HEK293 (cell line): ENCODE measurements at regions not wholly inside any gene's neighbourhood (a gene's known extent, or its start where the extent isn't known, plus 50 kb on each side); places are given as distances from the start of the nearest gene placed in this dataset.

Source experiments
- CTCF ChIA-PET: fragments of 350-600 bp; formaldehyde crosslinking; extraction: SDS; loops from one replicate; lab custom pipeline; 2021; ENCODE audit warnings: antibody characterized with exemption; lab: Yijun Ruan, JAX
- POLR2A ChIA-PET: fragments of 300-600 bp; formaldehyde crosslinking; extraction: SDS; loops from one replicate; lab custom pipeline; 2020; ENCODE audit warnings: antibody characterized with exemption, inconsistent platforms; lab: Yijun Ruan, JAX
- H3K27ac ChIP-seq: fragments of 200-500 bp; sonication (Bioruptor generic); 2 replicates; pipeline ENCODE4 v1.5.1; 2014; ENCODE audit warnings: low read depth, low read length, control low read depth, inconsistent platforms; ENCODE audit errors: extremely low read depth
- H3K36me3 ChIP-seq, 2 experiments: fragments of 200-500 bp in 1 of 2; sonication (Bioruptor generic) in 1 of 2; 1 replicate in 1 of 2; 2 replicates in 1 of 2; pipeline ENCODE4 v1.5.1; 2014 to 2017; ENCODE audit warnings: inconsistent platforms in 2 of 2, low read length in 2 of 2; ENCODE audit not compliant: control insufficient read depth in 2 of 2, insufficient read depth in 1 of 2
- H3K4me1 ChIP-seq: fragments of 200-500 bp; sonication (Bioruptor generic); 2 replicates; pipeline ENCODE4 v1.5.1; 2014; ENCODE audit warnings: mild to moderate bottlenecking, low read length, inconsistent platforms; ENCODE audit not compliant: control insufficient read depth, insufficient read depth
- H3K4me3 ChIP-seq: 2 replicates; pipeline ENCODE4 v1.5.1; 2011; ENCODE audit warnings: low read depth, mild to moderate bottlenecking, control low read depth, low read length, moderate library complexity
- H3K9me3 ChIP-seq: fragments of 200-500 bp; sonication (Bioruptor generic); 2 replicates; pipeline ENCODE4 v1.5.1; 2014; ENCODE audit warnings: low read depth, low read length, inconsistent platforms; ENCODE audit not compliant: control insufficient read depth, insufficient read depth
- KLF1 ChIP-seq: fragments of 450-650 bp; formaldehyde crosslinking; IDR thresholded peaks from 2 replicates; pipeline ENCODE4 v1.5.1; 2016; ENCODE audit warnings: missing biosample characterization, missing genetic modification characterization
- MEIS1 ChIP-seq: sonication (generic); formaldehyde crosslinking; IDR thresholded peaks from 2 replicates; pipeline ENCODE4 v1.8.1; 2022; ENCODE audit warnings: missing genetic modification reagents, mild to moderate bottlenecking, borderline replicate concordance
- OSR2 ChIP-seq: fragments of 450-650 bp; formaldehyde crosslinking; IDR thresholded peaks from 2 replicates; pipeline ENCODE4 v1.5.1; 2016; ENCODE audit warnings: missing biosample characterization, missing genetic modification characterization
- PRDM6 ChIP-seq: fragments of 450-650 bp; formaldehyde crosslinking; IDR thresholded peaks from 2 replicates; pipeline ENCODE4 v1.5.1; 2017; ENCODE audit warnings: missing biosample characterization, missing genetic modification characterization
- SP7 ChIP-seq: fragments of 450-650 bp; formaldehyde crosslinking; IDR thresholded peaks from 2 replicates; pipeline ENCODE4 v1.5.1; 2016; ENCODE audit warnings: missing biosample characterization, missing genetic modification characterization
- ZBTB11 ChIP-seq: fragments of 450-650 bp; formaldehyde crosslinking; conservative IDR thresholded peaks from 2 replicates; pipeline ENCODE4 v1.5.1; 2016; ENCODE audit warnings: low read depth, missing biosample characterization, missing genetic modification characterization
- ZBTB8A ChIP-seq: fragments of 450-650 bp; formaldehyde crosslinking; IDR thresholded peaks from 2 replicates; pipeline ENCODE4 v1.5.1; 2016; ENCODE audit warnings: missing biosample characterization, missing genetic modification characterization
- ZNF132 ChIP-seq: fragments of 450-650 bp; formaldehyde crosslinking; IDR thresholded peaks from 2 replicates; pipeline ENCODE4 v1.5.1; 2017; ENCODE audit warnings: missing biosample characterization, missing genetic modification characterization, borderline replicate concordance
- ZNF175 ChIP-seq: fragments of 450-650 bp; formaldehyde crosslinking; IDR thresholded peaks from 2 replicates; pipeline ENCODE4 v1.5.1; 2016; ENCODE audit warnings: missing biosample characterization, missing genetic modification characterization
- ZNF311 ChIP-seq: fragments of 450-650 bp; formaldehyde crosslinking; IDR thresholded peaks from 2 replicates; pipeline ENCODE4 v1.5.1; 2017; ENCODE audit warnings: missing biosample characterization, missing genetic modification characterization, borderline replicate concordance
- ZNF354C ChIP-seq: fragments of 450-650 bp; formaldehyde crosslinking; IDR thresholded peaks from 2 replicates; pipeline ENCODE4 v1.5.1; 2016; ENCODE audit warnings: missing biosample characterization, missing genetic modification characterization, low read depth, borderline replicate concordance
- ZNF366 ChIP-seq: fragments of 450-650 bp; formaldehyde crosslinking; conservative IDR thresholded peaks from 2 replicates; pipeline ENCODE4 v1.5.1; 2016; ENCODE audit warnings: missing biosample characterization, missing genetic modification characterization
- ZNF391 ChIP-seq: fragments of 450-650 bp; formaldehyde crosslinking; IDR thresholded peaks from 2 replicates; pipeline ENCODE4 v1.5.1; 2016; ENCODE audit warnings: low read depth, missing biosample characterization, missing genetic modification characterization, borderline replicate concordance
- ZNF530 ChIP-seq: fragments of 450-650 bp; formaldehyde crosslinking; IDR thresholded peaks from 2 replicates; pipeline ENCODE4 v1.5.1; 2016; ENCODE audit warnings: low read depth, missing biosample characterization, missing genetic modification characterization
- ZNF544 ChIP-seq: fragments of 450-650 bp; formaldehyde crosslinking; IDR thresholded peaks from 2 replicates; pipeline ENCODE4 v1.5.0; 2017; ENCODE audit warnings: missing biosample characterization, missing genetic modification characterization
- ZNF600 ChIP-seq: fragments of 450-650 bp; formaldehyde crosslinking; IDR thresholded peaks from 2 replicates; pipeline ENCODE4 v1.5.1; 2016; ENCODE audit warnings: missing biosample characterization, missing genetic modification characterization
- ZNF707 ChIP-seq: fragments of 450-650 bp; formaldehyde crosslinking; IDR thresholded peaks from 2 replicates; pipeline ENCODE4 v1.5.1; 2016; ENCODE audit warnings: missing biosample characterization, missing genetic modification characterization
- TF ChIP-seq, protein P1 (sequence below): fragments of 450-650 bp; formaldehyde crosslinking; IDR thresholded peaks from 2 replicates; pipeline ENCODE4 v1.5.1; 2016; ENCODE audit warnings: missing biosample characterization, missing genetic modification characterization
- TF ChIP-seq, protein P2 (sequence below): fragments of 450-650 bp; formaldehyde crosslinking; IDR thresholded peaks from 2 replicates; pipeline ENCODE4 v1.5.1; 2016; ENCODE audit warnings: missing biosample characterization, missing genetic modification characterization, borderline replicate concordance

GRCh38 chr7:34332006-34332405 lies 326.0 kb upstream of the NPSR1 start (continued):
- no peak for TF ChIP-seq ZNF175 (tag by site-specific recombination)
- TF ChIP-seq, protein P1, sequence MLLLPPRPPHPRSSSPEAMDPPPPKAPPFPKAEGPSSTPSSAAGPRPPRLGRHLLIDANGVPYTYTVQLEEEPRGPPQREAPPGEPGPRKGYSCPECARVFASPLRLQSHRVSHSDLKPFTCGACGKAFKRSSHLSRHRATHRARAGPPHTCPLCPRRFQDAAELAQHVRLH (tag by site-specific recombination) = no peak
- no peak for TF ChIP-seq ZNF311 (tag by site-specific recombination)
- no peak for TF ChIP-seq SP7 (tag by site-specific recombination)
- no peak for TF ChIP-seq ZNF366 (tag by site-specific recombination)
- TF ChIP-seq ZBTB11 (tag by site-specific recombination) = no peak
- TF ChIP-seq, all 188 proteins: peak for 0

GRCh38 chr7:34333184-34333583 lies 324.8 kb upstream of the NPSR1 start:
- ChIA-PET CTCF (no interaction called here), POLR2A (no interaction called here)
- H3K4me1 ChIP-seq = no peaks in the 10 kb centered on the region
- no peaks in the 10 kb centered on the region for H3K36me3 ChIP-seq
- H3K4me3 ChIP-seq = no peak overlapping the region
- no peaks in the 10 kb centered on the region for H3K9me3 ChIP-seq
- TF ChIP-seq PRDM6 (tag by site-specific recombination) (no peak), ZNF600 (tag by site-specific recombination) (no peak), ZNF132 (tag by site-specific recombination) (no peak), OSR2 (no peak), ZNF530 (tag by site-specific recombination) (no peak), ZNF391 (tag by site-specific recombination) (no peak), ZNF707 (tag by site-specific recombination) (no peak), ZNF354C (tag by site-specific recombination) (no peak), MEIS1 (CRISPR knock-in tag) (no peak), KLF1 (tag by site-specific recombination) (no peak), ZNF544 (tag by site-specific recombination) (no peak), ZBTB8A (tag by site-specific recombination) (no peak)
- TF ChIP-seq, protein P2, sequence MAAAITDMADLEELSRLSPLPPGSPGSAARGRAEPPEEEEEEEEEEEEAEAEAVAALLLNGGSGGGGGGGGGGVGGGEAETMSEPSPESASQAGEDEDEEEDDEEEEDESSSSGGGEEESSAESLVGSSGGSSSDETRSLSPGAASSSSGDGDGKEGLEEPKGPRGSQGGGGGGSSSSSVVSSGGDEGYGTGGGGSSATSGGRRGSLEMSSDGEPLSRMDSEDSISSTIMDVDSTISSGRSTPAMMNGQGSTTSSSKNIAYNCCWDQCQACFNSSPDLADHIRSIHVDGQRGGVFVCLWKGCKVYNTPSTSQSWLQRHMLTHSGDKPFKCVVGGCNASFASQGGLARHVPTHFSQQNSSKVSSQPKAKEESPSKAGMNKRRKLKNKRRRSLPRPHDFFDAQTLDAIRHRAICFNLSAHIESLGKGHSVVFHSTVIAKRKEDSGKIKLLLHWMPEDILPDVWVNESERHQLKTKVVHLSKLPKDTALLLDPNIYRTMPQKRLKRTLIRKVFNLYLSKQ (tag by site-specific recombination) = no peak
- H3K27ac ChIP-seq = no peak overlapping the region
